GM18498 (cell line): ENCODE measurements at regions not wholly inside any gene's neighbourhood (a gene's known extent, or its start where the extent isn't known, plus 50 kb on each side); places are given as distances from the start of the nearest gene placed in this dataset.

Experiments
- ATAC-seq: cut with Tn5 transposase; IDR thresholded peaks from one replicate; pipeline ENCODE4 v1.9.1; 2021; ENCODE audit warnings: mild to moderate bottlenecking, moderate library complexity; ENCODE audit not compliant: unreplicated experiment

- ATAC-seq: no peak
Measured at GRCh38 chr2:5111581-5111980, 580.6 kb upstream of the SOX11 start.

GRCh38 chr2:5119046-5119445 is 573.1 kb upstream of the SOX11 start:
- ATAC-seq: no peak

GRCh38 chr2:5121121-5121520 is 571.1 kb upstream of the SOX11 start:
- ATAC-seq: no peak

- ATAC-seq: no peak
Measured at GRCh38 chr2:5121642-5122041, 570.5 kb upstream of the SOX11 start.

- no peak for ATAC-seq
Measured at GRCh38 chr2:5123582-5124196, 568.5 kb upstream of the SOX11 start.

- no peak for ATAC-seq
Measured at GRCh38 chr2:5125017-5125730, 567.0 kb upstream of the SOX11 start.

GRCh38 chr2:5132281-5132680 is 559.9 kb upstream of the SOX11 start:
- ATAC-seq: no peak

- ATAC-seq: no peak
Measured at GRCh38 chr2:5140347-5140746, 551.8 kb upstream of the SOX11 start.

- ATAC-seq: no peak
Measured at GRCh38 chr2:5144159-5144558, 548.0 kb upstream of the SOX11 start.

- ATAC-seq: no peak
Measured at GRCh38 chr2:5145053-5145452, 547.1 kb upstream of the SOX11 start.

- ATAC-seq: no peak
Measured at GRCh38 chr2:5145801-5146200, 546.4 kb upstream of the SOX11 start.

GRCh38 chr2:5148392-5149085 is 543.6 kb upstream of the SOX11 start:
- ATAC-seq: no peak

GRCh38 chr2:5150871-5151270 is 541.3 kb upstream of the SOX11 start:
- no peak for ATAC-seq

- ATAC-seq: no peak
Measured at GRCh38 chr2:5164776-5165525, 527.2 kb upstream of the SOX11 start.

GRCh38 chr2:5172923-5173322 is 519.3 kb upstream of the SOX11 start:
- no peak for ATAC-seq

GRCh38 chr2:5173876-5174535 is 518.2 kb upstream of the SOX11 start:
- no peak for ATAC-seq

GRCh38 chr2:5175231-5175630 is 517.0 kb upstream of the SOX11 start:
- no peak for ATAC-seq

GRCh38 chr2:5176764-5177163 is 515.4 kb upstream of the SOX11 start:
- ATAC-seq: no peak

- no peak for ATAC-seq
Measured at GRCh38 chr2:5183031-5183430, 509.2 kb upstream of the SOX11 start.

- no peak for ATAC-seq
Measured at GRCh38 chr2:5187283-5187682, 504.9 kb upstream of the SOX11 start.

GRCh38 chr2:5188636-5189035 is 503.5 kb upstream of the SOX11 start:
- no peak for ATAC-seq
